Neural progenitor cell (in vitro differentiated cells): ENCODE measurements at regions not wholly inside any gene's neighbourhood (a gene's known extent, or its start where the extent isn't known, plus 50 kb on each side); places are given as distances from the start of the nearest gene placed in this dataset.
"Not testable (repeated sequence)": the region's sequence is repeated elsewhere in the genome, so short reads cannot be mapped to it uniquely, and the experiment has no call there.

Experiments
- DNase-seq: peaks from one replicate; pipeline ENCODE4 v3.0.0-alpha.2; 2016; ENCODE audit warnings: low spot score
- H2AFZ ChIP-seq: fragments of 200-600 bp; sonication (generic); replicated peaks from 2 replicates; pipeline ENCODE4 v1.6.1; 2016; ENCODE audit warnings: antibody characterized with exemption
- H3F3A ChIP-seq: fragments of 200-600 bp; sonication (generic); 2 replicates; pipeline ENCODE4 v1.6.1; 2016; ENCODE audit warnings: antibody characterized with exemption, low read depth
- H3K27ac ChIP-seq: fragments of 200-600 bp; sonication (generic); 2 replicates; pipeline ENCODE4 v1.5.1; 2016; ENCODE audit warnings: mild to moderate bottlenecking
- H3K27me3 ChIP-seq: fragments of 200-600 bp; sonication (generic); 2 replicates; pipeline ENCODE4 v1.6.1; 2016; ENCODE audit warnings: mild to moderate bottlenecking, moderate library complexity
- H3K36me3 ChIP-seq: fragments of 200-600 bp; sonication (generic); 2 replicates; pipeline ENCODE4 v1.5.1; 2016
- H3K4me1 ChIP-seq: fragments of 200-600 bp; sonication (generic); 2 replicates; pipeline ENCODE4 v1.6.1; 2016; ENCODE audit warnings: mixed run types
- H3K4me2 ChIP-seq: fragments of 200-600 bp; sonication (generic); 2 replicates; pipeline ENCODE4 v1.6.1; 2016
- H3K4me3 ChIP-seq: fragments of 200-600 bp; sonication (generic); 2 replicates; pipeline ENCODE4 v1.5.1; 2016
- H3K79me2 ChIP-seq: fragments of 200-600 bp; sonication (generic); 2 replicates; pipeline ENCODE4 v1.6.1; 2016; ENCODE audit warnings: low read depth
- H3K9ac ChIP-seq: fragments of 200-600 bp; sonication (generic); 2 replicates; pipeline ENCODE4 v1.6.1; 2016
- H3K9me3 ChIP-seq: fragments of 200-600 bp; sonication (generic); 2 replicates; pipeline ENCODE4 v1.5.1; 2016; ENCODE audit warnings: low read depth
- H4K20me1 ChIP-seq: fragments of 200-600 bp; sonication (generic); 2 replicates; pipeline ENCODE4 v1.6.1; 2016; ENCODE audit warnings: low read depth
- H3K27ac Mint-ChIP-seq: 3 replicates; pipeline ENCODE4 v1.8.0; 2021; ENCODE audit warnings: mixed read lengths
- H3K27me3 Mint-ChIP-seq: 2 replicates; pipeline ENCODE4 v1.8.0; 2022; ENCODE audit warnings: low read depth, mild to moderate bottlenecking, inconsistent platforms, moderate library complexity, mixed read lengths; ENCODE audit not compliant: insufficient read depth
- H3K36me3 Mint-ChIP-seq: 3 replicates; pipeline ENCODE4 v1.8.0; 2021; ENCODE audit warnings: mixed read lengths
- H3K4me1 Mint-ChIP-seq: 3 replicates; pipeline ENCODE4 v1.8.0; 2021; ENCODE audit warnings: mixed read lengths
- H3K4me3 Mint-ChIP-seq: 3 replicates; pipeline ENCODE4 v1.8.0; 2021; ENCODE audit warnings: mild to moderate bottlenecking, moderate library complexity, mixed read lengths
- H3K9me3 Mint-ChIP-seq: 3 replicates; pipeline ENCODE4 v1.8.0; 2020; ENCODE audit warnings: mixed read lengths
- CTCF ChIP-seq: fragments of 200-600 bp; sonication (generic); IDR thresholded peaks from 2 replicates; pipeline ENCODE4 v1.5.1; 2017; ENCODE audit warnings: antibody characterized with exemption, mild to moderate bottlenecking
- EZH2 ChIP-seq: fragments of 200-600 bp; sonication (generic); IDR thresholded peaks from 2 replicates; pipeline ENCODE4 v1.6.1; 2017; ENCODE audit warnings: antibody characterized with exemption, mild to moderate bottlenecking, moderate library complexity
- EZH2phosphoT487 ChIP-seq: fragments of 200-600 bp; sonication (generic); IDR thresholded peaks from 2 replicates; pipeline ENCODE4 v1.6.1; 2017; ENCODE audit warnings: antibody characterized with exemption

DNA sequence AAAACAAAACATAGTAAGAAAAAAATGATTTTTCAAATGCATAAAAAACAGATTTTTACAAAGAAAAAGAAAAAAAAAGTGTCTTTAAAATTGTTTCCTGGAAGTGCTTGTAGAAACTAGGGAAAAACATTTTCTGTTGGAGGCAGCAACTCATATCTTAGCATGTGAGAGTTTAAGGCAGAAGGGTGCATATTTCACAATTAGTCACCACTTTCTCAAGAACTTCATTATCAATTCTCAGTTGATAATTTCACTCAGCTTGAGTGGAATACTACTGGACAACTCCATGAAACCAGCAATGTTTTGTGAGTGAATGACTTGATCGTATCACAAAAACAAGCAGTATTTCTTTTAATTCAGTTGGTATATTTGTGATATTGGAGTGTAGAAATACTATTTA is 508.3 kb upstream of the DAB2 start:
- Histone ChIP-seq H3K9ac (no peak overlapping the region), H3K9me3 (no peaks in the 10 kb centered on the region), H3K27ac (no peak overlapping the region), H3K27me3 (no peaks in the 10 kb centered on the region), H3F3A (no peaks in the 10 kb centered on the region), H3K79me2 (no peaks in the 10 kb centered on the region), H3K4me1 (no peaks in the 10 kb centered on the region), H3K36me3 (no peaks in the 10 kb centered on the region), H3K4me3 (no peak overlapping the region), H3K4me2 (no peak overlapping the region), H4K20me1 (no peaks in the 10 kb centered on the region), H2AFZ (no peak overlapping the region)
- no peaks in the 10 kb centered on the region for H3K27me3 Mint-ChIP-seq
- no peak overlapping the region for H3K27ac Mint-ChIP-seq
- no peak for TF ChIP-seq EZH2phosphoT487
- TF ChIP-seq CTCF, result no peak
- TF ChIP-seq EZH2, result no peak
- H3K4me1 Mint-ChIP-seq, result no peaks in the 10 kb centered on the region
- no peaks in the 10 kb centered on the region for H3K36me3 Mint-ChIP-seq
- no peaks in the 10 kb centered on the region for H3K9me3 Mint-ChIP-seq
- no peak for DNase-seq
- H3K4me3 Mint-ChIP-seq, result no peak overlapping the region

DNA sequence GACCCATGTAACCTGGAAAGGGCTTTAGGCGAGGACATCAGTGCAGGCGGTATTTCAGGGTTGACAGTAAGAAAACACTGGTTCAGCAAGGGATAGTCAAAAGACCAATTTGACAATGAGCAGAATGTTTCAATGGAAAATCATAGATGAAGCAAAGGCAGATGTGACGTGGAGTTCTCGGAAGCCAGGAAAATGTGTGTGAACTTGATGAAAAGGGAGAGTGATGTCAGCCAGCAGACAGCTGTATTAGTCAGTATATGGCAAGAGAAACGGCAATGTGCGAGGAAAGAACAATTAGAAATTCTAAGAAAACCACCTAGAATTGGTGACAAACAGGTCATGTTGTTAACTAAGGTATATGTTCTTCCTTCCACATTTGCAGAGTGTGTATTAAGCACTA is 503.9 kb upstream of the DAB2 start:
- H3K27ac ChIP-seq, result no peak overlapping the region
- no peaks in the 10 kb centered on the region for H3K27me3 Mint-ChIP-seq
- H3K9me3 ChIP-seq, result no peaks in the 10 kb centered on the region
- no peak overlapping the region for H3K9ac ChIP-seq
- no peaks in the 10 kb centered on the region for H3K36me3 Mint-ChIP-seq
- H4K20me1 ChIP-seq, result no peaks in the 10 kb centered on the region
- H3K27ac Mint-ChIP-seq, result no peak overlapping the region
- H2AFZ ChIP-seq, result no peak overlapping the region
- H3K4me3 Mint-ChIP-seq, result no peak overlapping the region
- no peaks in the 10 kb centered on the region for H3F3A ChIP-seq
- H3K4me3 ChIP-seq, result no peak overlapping the region
- no peaks in the 10 kb centered on the region for H3K27me3 ChIP-seq
- H3K4me1 ChIP-seq, result no peaks in the 10 kb centered on the region
- no peak for DNase-seq
- no peaks in the 10 kb centered on the region for H3K79me2 ChIP-seq
- H3K4me1 Mint-ChIP-seq, result no peaks in the 10 kb centered on the region
- H3K4me2 ChIP-seq, result no peak overlapping the region
- H3K9me3 Mint-ChIP-seq, result no peaks in the 10 kb centered on the region
- H3K36me3 ChIP-seq, result no peaks in the 10 kb centered on the region
- TF ChIP-seq EZH2phosphoT487, result no peak
- no peak for TF ChIP-seq EZH2
- no peak for TF ChIP-seq CTCF

GRCh38 chr5:39919876-39920275 is 495.1 kb upstream of the DAB2 start:
- H3K27me3 ChIP-seq, result no peaks in the 10 kb centered on the region
- Mint-ChIP-seq H3K4me3 (no peak overlapping the region), H3K36me3 (no peaks in the 10 kb centered on the region), H3K27me3 (no peaks in the 10 kb centered on the region), H3K4me1 (no peaks in the 10 kb centered on the region), H3K9me3 (no peaks in the 10 kb centered on the region), H3K27ac (no peak overlapping the region)
- no peaks in the 10 kb centered on the region for H4K20me1 ChIP-seq
- no peaks in the 10 kb centered on the region for H3K36me3 ChIP-seq
- H3K27ac ChIP-seq, result no peak overlapping the region
- TF ChIP-seq EZH2phosphoT487, result no peak
- TF ChIP-seq CTCF, result no peak
- no peaks in the 10 kb centered on the region for H3F3A ChIP-seq
- no peak overlapping the region for H3K4me2 ChIP-seq
- H3K9ac ChIP-seq, result no peak overlapping the region
- no peak overlapping the region for H3K4me3 ChIP-seq
- no peak for DNase-seq
- H2AFZ ChIP-seq, result no peak overlapping the region
- H3K9me3 ChIP-seq, result no peaks in the 10 kb centered on the region
- H3K4me1 ChIP-seq, result no peaks in the 10 kb centered on the region
- H3K79me2 ChIP-seq, result no peaks in the 10 kb centered on the region

DNA sequence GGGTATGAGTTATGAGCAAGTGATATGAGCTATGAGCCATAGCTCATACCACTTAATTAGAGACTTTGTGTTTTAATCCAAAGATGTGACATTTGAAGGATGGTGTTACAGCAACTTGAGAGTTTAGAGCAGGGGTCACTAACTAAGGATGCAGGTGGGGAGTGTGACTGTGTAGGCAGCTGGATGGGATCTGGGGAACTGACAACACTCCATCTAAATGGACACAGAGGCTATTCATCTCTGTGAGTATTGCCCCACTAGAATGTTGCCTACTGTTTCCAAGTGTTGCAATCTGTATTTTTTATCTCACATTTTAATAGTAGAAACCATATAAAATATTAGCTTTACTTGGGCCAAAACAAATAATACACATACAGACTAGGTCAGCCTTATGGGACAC is 488.1 kb upstream of the DAB2 start:
- no peak for DNase-seq
- Mint-ChIP-seq H3K36me3 (no peaks in the 10 kb centered on the region), H3K4me3 (no peak overlapping the region), H3K9me3 (peaks cover 4% of the 10 kb centered on the region), H3K27ac (no peak overlapping the region), H3K27me3 (peaks cover 2% of the 10 kb centered on the region), H3K4me1 (no peaks in the 10 kb centered on the region)
- TF ChIP-seq CTCF, result no peak
- TF ChIP-seq EZH2, result no peak
- TF ChIP-seq EZH2phosphoT487, result no peak
- Histone ChIP-seq H3K4me1 (no peaks in the 10 kb centered on the region), H2AFZ (no peak overlapping the region), H4K20me1 (no peaks in the 10 kb centered on the region), H3K36me3 (no peaks in the 10 kb centered on the region), H3K27ac (no peak overlapping the region), H3K27me3 (no peaks in the 10 kb centered on the region), H3K4me2 (no peak overlapping the region), H3K9ac (no peak overlapping the region), H3K9me3 (peaks cover 5% of the 10 kb centered on the region), H3K79me2 (no peaks in the 10 kb centered on the region), H3F3A (no peaks in the 10 kb centered on the region), H3K4me3 (no peak overlapping the region)

GRCh38 chr5:39907267-39907951 is 482.6 kb upstream of the DAB2 start:
- not testable (repeated sequence) for H3K9me3 Mint-ChIP-seq, H3K27ac ChIP-seq, DNase-seq, H3K4me3 ChIP-seq, H3K27me3 Mint-ChIP-seq, H3K27ac Mint-ChIP-seq, H3K4me3 Mint-ChIP-seq, H3K9ac ChIP-seq, H3K36me3 Mint-ChIP-seq, H3K4me1 Mint-ChIP-seq, H4K20me1 ChIP-seq, H3K27me3 ChIP-seq, H3K4me2 ChIP-seq, H3K4me1 ChIP-seq, H3F3A ChIP-seq, H2AFZ ChIP-seq, H3K36me3 ChIP-seq, H3K9me3 ChIP-seq, H3K79me2 ChIP-seq
